ENCODE measurements at regions not wholly inside any gene's neighbourhood (a gene's known extent, or its start where the extent isn't known, plus 50 kb on each side); places are given as distances from the start of the nearest gene placed in this dataset.

GRCh38 chr2:223251656-223252229 lies 199.8 kb downstream of the KCNE4 start:
- Histone ChIP-seq H3K4me3 (ENCODE audit: insufficient read depth in 1 of 2, low read depth in 1 of 2, low read length in 2 of 2) (no peak overlapping the region), H2BK12ac (ENCODE audit: low read length in 2 of 2) (no peak overlapping the region), H2BK120ac (ENCODE audit: low read depth, low read length) (no peak overlapping the region), H3K4me2 (ENCODE audit: low read length, poor library complexity, severe bottlenecking) (no peak overlapping the region), H3K18ac (ENCODE audit: low read depth in 1 of 2, low read length in 2 of 2) (no peak overlapping the region), H3K36me3 (ENCODE audit: control insufficient read depth in 1 of 2, insufficient read depth in 2 of 2, low read depth in 1 of 2, low read length in 2 of 2) (no peaks in the 10 kb centered on the region), H3K27me3 (ENCODE audit: control insufficient read depth in 1 of 2, insufficient read depth in 1 of 2, low read length in 2 of 2) (no peaks in the 10 kb centered on the region), H4K8ac (ENCODE audit: low read length) (no peak overlapping the region), H3K23ac (ENCODE audit: low read length in 2 of 2) (no peak overlapping the region), H2BK5ac (ENCODE audit: low read depth, low read length, poor library complexity, severe bottlenecking) (no peak overlapping the region), H3K14ac (ENCODE audit: low read length in 2 of 2) (no peak overlapping the region), H3K4me1 (ENCODE audit: control insufficient read depth, insufficient read depth, low read depth, low read length) (no peaks in the 10 kb centered on the region), H2AFZ (ENCODE audit: low read depth, low read length) (no peak overlapping the region), H3K4ac (ENCODE audit: low read depth in 1 of 2, low read length in 2 of 2) (no peak overlapping the region), H2AK5ac (ENCODE audit: low read length, severe bottlenecking) (no peak overlapping the region), H3K9me3 (ENCODE audit: control insufficient read depth, low read length) (peaks cover 17% of the 10 kb centered on the region), H3K27ac (ENCODE audit: low read length, poor library complexity, severe bottlenecking) (no peak overlapping the region), H2BK15ac (ENCODE audit: low read depth, poor library complexity, severe bottlenecking) (no peak overlapping the region), H4K91ac (ENCODE audit: low read length) (no peak overlapping the region), H3K79me1 (replicated peaks; ENCODE audit: low read length, poor library complexity, severe bottlenecking) (no peaks in the 10 kb centered on the region), H3K9ac (ENCODE audit: low read length) (no peak overlapping the region)
- 98% methylated on average over 7 of the region's 10 CpGs for WGBS
- no peak for DNase-seq

- Histone ChIP-seq H2AK5ac (ENCODE audit: low read length, severe bottlenecking) (no peak overlapping the region), H3K27ac (ENCODE audit: low read length, poor library complexity, severe bottlenecking) (no peak overlapping the region), H3K18ac (ENCODE audit: low read depth in 1 of 2, low read length in 2 of 2) (no peak overlapping the region), H3K4me2 (ENCODE audit: low read length, poor library complexity, severe bottlenecking) (no peak overlapping the region), H3K4me3 (ENCODE audit: insufficient read depth in 1 of 2, low read depth in 1 of 2, low read length in 2 of 2) (no peak overlapping the region), H3K4me1 (ENCODE audit: control insufficient read depth, insufficient read depth, low read depth, low read length) (peaks cover 6% of the 10 kb centered on the region), H3K9ac (ENCODE audit: low read length) (no peak overlapping the region), H4K91ac (ENCODE audit: low read length) (no peak overlapping the region), H3K23ac (ENCODE audit: low read length in 2 of 2) (no peak overlapping the region), H3K9me3 (ENCODE audit: control insufficient read depth, low read length) (peaks cover 10% of the 10 kb centered on the region), H3K79me1 (replicated peaks; ENCODE audit: low read length, poor library complexity, severe bottlenecking) (no peaks in the 10 kb centered on the region), H4K8ac (ENCODE audit: low read length) (no peak overlapping the region), H3K4ac (ENCODE audit: low read depth in 1 of 2, low read length in 2 of 2) (no peak overlapping the region), H2BK12ac (ENCODE audit: low read length in 2 of 2) (no peak overlapping the region), H2BK15ac (ENCODE audit: low read depth, poor library complexity, severe bottlenecking) (no peak overlapping the region), H3K27me3 (ENCODE audit: control insufficient read depth in 1 of 2, insufficient read depth in 1 of 2, low read length in 2 of 2) (no peaks in the 10 kb centered on the region), H2AFZ (ENCODE audit: low read depth, low read length) (no peak overlapping the region), H3K36me3 (ENCODE audit: control insufficient read depth in 1 of 2, insufficient read depth in 2 of 2, low read depth in 1 of 2, low read length in 2 of 2) (no peaks in the 10 kb centered on the region), H3K14ac (ENCODE audit: low read length in 2 of 2) (no peak overlapping the region), H2BK120ac (ENCODE audit: low read depth, low read length) (no peak overlapping the region), H2BK5ac (ENCODE audit: low read depth, low read length, poor library complexity, severe bottlenecking) (no peak overlapping the region)
- peak; percentile 3 for DNase-seq
- WGBS, result 88% methylated on average over 1 of the region's 2 CpGs
Measured at GRCh38 chr2:223260681-223261080, 208.7 kb downstream of the KCNE4 start.

GRCh38 chr2:223262946-223263345 lies 211.0 kb downstream of the KCNE4 start:
- Histone ChIP-seq H2BK15ac (ENCODE audit: low read depth, poor library complexity, severe bottlenecking) (no peak overlapping the region), H2BK5ac (ENCODE audit: low read depth, low read length, poor library complexity, severe bottlenecking) (peak overlapping the region; percentile 84), H3K79me1 (replicated peaks; ENCODE audit: low read length, poor library complexity, severe bottlenecking) (no peaks in the 10 kb centered on the region), H2AK5ac (ENCODE audit: low read length, severe bottlenecking) (peak overlapping the region; percentile 68), H3K27ac (ENCODE audit: low read length, poor library complexity, severe bottlenecking) (peak overlapping the region; percentile 69), H3K9ac (ENCODE audit: low read length) (no peak overlapping the region), H2AFZ (ENCODE audit: low read depth, low read length) (no peak overlapping the region), H3K4me2 (ENCODE audit: low read length, poor library complexity, severe bottlenecking) (no peak overlapping the region), H3K23ac (ENCODE audit: low read length in 2 of 2) (no peak overlapping the region), H4K91ac (ENCODE audit: low read length) (peak overlapping the region; percentile 39), H3K14ac (ENCODE audit: low read length in 2 of 2) (no peak overlapping the region), H3K4me1 (ENCODE audit: control insufficient read depth, insufficient read depth, low read depth, low read length) (peaks cover 6% of the 10 kb centered on the region), H3K4me3 (ENCODE audit: insufficient read depth in 1 of 2, low read depth in 1 of 2, low read length in 2 of 2) (no peak overlapping the region), H4K8ac (ENCODE audit: low read length) (peak overlapping the region; percentile 55), H3K36me3 (ENCODE audit: control insufficient read depth in 1 of 2, insufficient read depth in 2 of 2, low read depth in 1 of 2, low read length in 2 of 2) (no peaks in the 10 kb centered on the region), H2BK120ac (ENCODE audit: low read depth, low read length) (no peak overlapping the region), H3K9me3 (ENCODE audit: control insufficient read depth, low read length) (no peaks in the 10 kb centered on the region), H2BK12ac (ENCODE audit: low read length in 2 of 2) (no peak overlapping the region), H3K27me3 (ENCODE audit: control insufficient read depth in 1 of 2, insufficient read depth in 1 of 2, low read length in 2 of 2) (no peaks in the 10 kb centered on the region), H3K18ac (ENCODE audit: low read depth in 1 of 2, low read length in 2 of 2) (no peak overlapping the region), H3K4ac (ENCODE audit: low read depth in 1 of 2, low read length in 2 of 2) (no peak overlapping the region)
- peak; percentile 36 for DNase-seq
- 25% methylated on average over 6 of the region's 6 CpGs for WGBS

- Histone ChIP-seq H2BK5ac (ENCODE audit: low read depth, low read length, poor library complexity, severe bottlenecking) (no peak overlapping the region), H3K79me1 (replicated peaks; ENCODE audit: low read length, poor library complexity, severe bottlenecking) (no peaks in the 10 kb centered on the region), H2BK12ac (ENCODE audit: low read length in 2 of 2) (no peak overlapping the region), H3K36me3 (ENCODE audit: control insufficient read depth in 1 of 2, insufficient read depth in 2 of 2, low read depth in 1 of 2, low read length in 2 of 2) (no peaks in the 10 kb centered on the region), H3K4me3 (ENCODE audit: insufficient read depth in 1 of 2, low read depth in 1 of 2, low read length in 2 of 2) (no peak overlapping the region), H3K4ac (ENCODE audit: low read depth in 1 of 2, low read length in 2 of 2) (no peak overlapping the region), H3K23ac (ENCODE audit: low read length in 2 of 2) (no peak overlapping the region), H2BK120ac (ENCODE audit: low read depth, low read length) (no peak overlapping the region), H3K27ac (ENCODE audit: low read length, poor library complexity, severe bottlenecking) (no peak overlapping the region), H3K9ac (ENCODE audit: low read length) (no peak overlapping the region), H2AFZ (ENCODE audit: low read depth, low read length) (no peak overlapping the region), H4K91ac (ENCODE audit: low read length) (no peak overlapping the region), H3K14ac (ENCODE audit: low read length in 2 of 2) (no peak overlapping the region), H4K8ac (ENCODE audit: low read length) (no peak overlapping the region), H3K18ac (ENCODE audit: low read depth in 1 of 2, low read length in 2 of 2) (peak overlapping the region in 1 of 2 experiments; percentile 24), H3K4me2 (ENCODE audit: low read length, poor library complexity, severe bottlenecking) (no peak overlapping the region), H2BK15ac (ENCODE audit: low read depth, poor library complexity, severe bottlenecking) (no peak overlapping the region), H3K9me3 (ENCODE audit: control insufficient read depth, low read length) (no peaks in the 10 kb centered on the region), H2AK5ac (ENCODE audit: low read length, severe bottlenecking) (peak overlapping the region; percentile 83), H3K4me1 (ENCODE audit: control insufficient read depth, insufficient read depth, low read depth, low read length) (peaks cover 6% of the 10 kb centered on the region), H3K27me3 (ENCODE audit: control insufficient read depth in 1 of 2, insufficient read depth in 1 of 2, low read length in 2 of 2) (no peaks in the 10 kb centered on the region)
- WGBS, result 90% methylated on average over 2 of the region's 2 CpGs
- DNase-seq, result no peak
Measured at GRCh38 chr2:223264541-223265193, 212.7 kb downstream of the KCNE4 start.

Measured in mesenchymal stem cell (in vitro differentiated cells and primary cell).